ENCODE measurements at regions not wholly inside any gene's neighbourhood (a gene's known extent, or its start where the extent isn't known, plus 50 kb on each side); places are given as distances from the start of the nearest gene placed in this dataset.

DNA sequence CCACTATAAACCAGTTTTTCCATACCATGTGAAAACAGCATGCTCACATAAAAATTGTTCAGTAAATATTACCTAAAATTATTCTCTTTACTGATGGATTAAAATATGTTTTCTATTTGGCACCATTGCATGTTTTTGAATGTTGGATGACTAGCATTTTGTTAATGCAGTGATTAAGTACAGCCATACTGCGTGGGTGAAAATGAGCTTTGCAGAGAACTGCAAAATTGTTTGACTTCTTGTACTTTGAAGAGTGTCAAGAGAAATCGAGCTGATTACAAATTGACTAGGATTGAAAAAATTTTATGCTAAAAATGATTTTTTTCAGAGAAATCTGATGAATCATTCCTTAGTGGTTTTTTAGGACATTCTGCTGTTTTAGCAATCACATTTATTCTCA lies 452.9 kb downstream of the RPL10L start:
- no peak overlapping the region for H3K4me2 ChIP-seq (ENCODE audit: low read length)
- H3K36me3 ChIP-seq (ENCODE audit: insufficient read depth, low read length), result no peaks in the 10 kb centered on the region
- no peak overlapping the region for H2AFZ ChIP-seq (ENCODE audit: low read length)
- H3K79me2 ChIP-seq (ENCODE audit: insufficient read depth, low read length), result no peaks in the 10 kb centered on the region
- no peaks in the 10 kb centered on the region for H3K27me3 ChIP-seq (ENCODE audit: insufficient read depth, low read length)
- no peaks in the 10 kb centered on the region for H4K20me1 ChIP-seq (ENCODE audit: insufficient read depth, low read length)
- no peaks in the 10 kb centered on the region for H3K4me1 ChIP-seq (ENCODE audit: insufficient read depth, low read length, severe bottlenecking)
- no peak overlapping the region for H3K4me3 ChIP-seq (ENCODE audit: low read depth, low read length, poor library complexity, severe bottlenecking)
- H3K9me2 ChIP-seq (ENCODE audit: low read depth, low read length), result no peaks in the 10 kb centered on the region
- H3F3A ChIP-seq (ENCODE audit: insufficient read depth, low read length), result no peaks in the 10 kb centered on the region
- H3K27ac ChIP-seq (ENCODE audit: low read depth, low read length, poor library complexity, severe bottlenecking), result no peak overlapping the region
- TF ChIP-seq EZH2 (IDR thresholded peaks at IDR 0.05; ENCODE audit: borderline replicate concordance, low read length), result no peak
- TF ChIP-seq, protein P1, sequence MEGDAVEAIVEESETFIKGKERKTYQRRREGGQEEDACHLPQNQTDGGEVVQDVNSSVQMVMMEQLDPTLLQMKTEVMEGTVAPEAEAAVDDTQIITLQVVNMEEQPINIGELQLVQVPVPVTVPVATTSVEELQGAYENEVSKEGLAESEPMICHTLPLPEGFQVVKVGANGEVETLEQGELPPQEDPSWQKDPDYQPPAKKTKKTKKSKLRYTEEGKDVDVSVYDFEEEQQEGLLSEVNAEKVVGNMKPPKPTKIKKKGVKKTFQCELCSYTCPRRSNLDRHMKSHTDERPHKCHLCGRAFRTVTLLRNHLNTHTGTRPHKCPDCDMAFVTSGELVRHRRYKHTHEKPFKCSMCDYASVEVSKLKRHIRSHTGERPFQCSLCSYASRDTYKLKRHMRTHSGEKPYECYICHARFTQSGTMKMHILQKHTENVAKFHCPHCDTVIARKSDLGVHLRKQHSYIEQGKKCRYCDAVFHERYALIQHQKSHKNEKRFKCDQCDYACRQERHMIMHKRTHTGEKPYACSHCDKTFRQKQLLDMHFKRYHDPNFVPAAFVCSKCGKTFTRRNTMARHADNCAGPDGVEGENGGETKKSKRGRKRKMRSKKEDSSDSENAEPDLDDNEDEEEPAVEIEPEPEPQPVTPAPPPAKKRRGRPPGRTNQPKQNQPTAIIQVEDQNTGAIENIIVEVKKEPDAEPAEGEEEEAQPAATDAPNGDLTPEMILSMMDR (IDR thresholded peaks at IDR 0.05; ENCODE audit: low read length), result no peak
- H3K9me3 ChIP-seq (ENCODE audit: low read length), result no peaks in the 10 kb centered on the region
- H3K9ac ChIP-seq (ENCODE audit: low read length), result no peak overlapping the region

DNA sequence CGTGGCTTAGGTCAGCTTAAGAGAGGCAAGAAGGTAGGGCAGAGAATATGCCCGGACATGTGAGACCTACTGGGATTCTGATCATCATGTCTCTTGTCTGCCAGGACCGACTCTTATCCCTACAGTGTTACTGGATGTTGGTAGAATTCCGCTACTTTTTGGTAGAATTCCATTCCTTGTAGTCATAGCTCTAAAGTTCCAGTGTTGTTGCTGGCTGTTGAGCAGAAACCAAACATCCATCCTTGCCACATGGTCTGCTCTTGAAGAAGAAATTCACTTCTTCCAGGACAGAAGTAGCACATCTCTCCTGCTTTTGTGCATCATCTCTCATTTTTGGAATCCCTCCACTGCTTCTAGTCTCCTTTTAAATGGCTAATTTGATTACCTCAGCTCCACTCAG lies 453.7 kb downstream of the RPL10L start:
- Histone ChIP-seq H3F3A (ENCODE audit: insufficient read depth, low read length) (no peaks in the 10 kb centered on the region), H3K27me3 (ENCODE audit: insufficient read depth, low read length) (no peaks in the 10 kb centered on the region), H3K9ac (ENCODE audit: low read length) (no peak overlapping the region), H3K36me3 (ENCODE audit: insufficient read depth, low read length) (no peaks in the 10 kb centered on the region), H4K20me1 (ENCODE audit: insufficient read depth, low read length) (no peaks in the 10 kb centered on the region), H3K79me2 (ENCODE audit: insufficient read depth, low read length) (no peaks in the 10 kb centered on the region), H2AFZ (ENCODE audit: low read length) (no peak overlapping the region), H3K4me2 (ENCODE audit: low read length) (no peak overlapping the region), H3K4me1 (ENCODE audit: insufficient read depth, low read length, severe bottlenecking) (no peaks in the 10 kb centered on the region), H3K9me3 (ENCODE audit: low read length) (no peaks in the 10 kb centered on the region), H3K9me2 (ENCODE audit: low read depth, low read length) (no peaks in the 10 kb centered on the region), H3K4me3 (ENCODE audit: low read depth, low read length, poor library complexity, severe bottlenecking) (no peak overlapping the region), H3K27ac (ENCODE audit: low read depth, low read length, poor library complexity, severe bottlenecking) (no peak overlapping the region)
- TF ChIP-seq, protein P1 (IDR thresholded peaks at IDR 0.05; ENCODE audit: low read length), result no peak
- TF ChIP-seq EZH2 (IDR thresholded peaks at IDR 0.05; ENCODE audit: borderline replicate concordance, low read length), result no peak

Data from OCI-LY1 (cell line).